Lung (tissue), 11 donors: ENCODE measurements at regions not wholly inside any gene's neighbourhood (a gene's known extent, or its start where the extent isn't known, plus 50 kb on each side); places are given as distances from the start of the nearest gene placed in this dataset.
A peak's percentile ranks its signal among the peaks of the same experiment; 100 is the strongest.

Experiments
- ATAC-seq: fragments of 200-7000 bp; cut with Tn5 transposase; one replicate; pipeline ENCODE4 v1.9.1; 2020; ENCODE audit warnings: moderate number of reproducible peaks; ENCODE audit not compliant: insufficient read depth, low FRiP score
- DNase-seq, 3 donors: peaks; one replicate each; pipeline ENCODE4 v3.0.0-alpha.2; 2013 to 2017
- H3K27ac ChIP-seq, 2 donors: one replicate each; pipeline ENCODE4 v1.5.1; 2013; ENCODE audit warnings: mild to moderate bottlenecking in 2 of 2, moderate library complexity in 2 of 2, control low read depth in 1 of 2, inconsistent platforms in 1 of 2, low read depth in 1 of 2, low read length in 1 of 2
- H3K27me3 ChIP-seq, 3 donors: one replicate each; pipeline ENCODE4 v1.5.1; 2013; ENCODE audit warnings: low read length in 2 of 3; ENCODE audit not compliant: control insufficient read depth in 3 of 3, insufficient read depth in 3 of 3
- H3K36me3 ChIP-seq, 4 donors: one replicate each; pipeline ENCODE4 v1.5.1; 2013; ENCODE audit warnings: low read length in 4 of 4, mild to moderate bottlenecking in 1 of 4, moderate library complexity in 1 of 4; ENCODE audit not compliant: control insufficient read depth in 4 of 4, insufficient read depth in 4 of 4
- H3K4me1 ChIP-seq, 5 donors: one replicate each; pipeline ENCODE4 v1.5.1; 2013; ENCODE audit warnings: low read length in 5 of 5, mild to moderate bottlenecking in 2 of 5, moderate library complexity in 1 of 5; ENCODE audit not compliant: control insufficient read depth in 5 of 5, insufficient read depth in 5 of 5
- H3K4me3 ChIP-seq: one replicate; pipeline ENCODE4 v1.5.1; 2013; ENCODE audit warnings: mild to moderate bottlenecking, control low read depth, moderate library complexity
- H3K9ac ChIP-seq, 2 donors: one replicate each; pipeline ENCODE4 v1.5.1; 2013; ENCODE audit warnings: low read length in 2 of 2, control low read depth in 1 of 2; ENCODE audit not compliant: insufficient read depth in 1 of 2
- H3K9me3 ChIP-seq, 4 donors: one replicate each; pipeline ENCODE4 v1.5.1; 2013; ENCODE audit warnings: low read length in 3 of 4, mild to moderate bottlenecking in 1 of 4, moderate library complexity in 1 of 4; ENCODE audit not compliant: control insufficient read depth in 4 of 4, insufficient read depth in 3 of 4
- CTCF ChIP-seq: IDR thresholded peaks from 2 replicates; pipeline ENCODE4 v1.5.1; 2012; ENCODE audit warnings: mild to moderate bottlenecking; ENCODE audit errors: control extremely low read depth, extremely low read depth
- WGBS, 2 donors: extraction: QIAGEN DNeasy Blood & Tissue Kit; methylation state at CpG; one replicate each; pipeline ENCODE4 v1.1.7; 2013; 5-methylcytosine and 5-hydroxymethylcytosine counted together
- donor health status: control.
- donor health status: control.
- donor health status: Bipolar disorder and iron deficiency.
- donor health status: healthy.
- donor health status: DM: yes; HTN: yes; CAD: no.

GRCh38 chr4:154953691-154954090 is 172.6 kb downstream of the RBM46 start:
- Histone ChIP-seq H3K9me3 (no peaks in the 10 kb centered on the region), H3K27ac (no peak overlapping the region), H3K9ac (no peak overlapping the region), H3K4me3 (no peak overlapping the region), H3K4me1 (no peaks in the 10 kb centered on the region), H3K27me3 (no peaks in the 10 kb centered on the region), H3K36me3 (no peaks in the 10 kb centered on the region)
- no peak for TF ChIP-seq CTCF
- DNase-seq = no peak
- ATAC-seq = no peak

- no peak for ATAC-seq
- Histone ChIP-seq H3K9me3 (no peaks in the 10 kb centered on the region), H3K4me1 (peaks cover 0 to 3% (median 0%) of the 10 kb centered on the region in 5 donors), H3K27ac (no peak overlapping the region), H3K27me3 (no peaks in the 10 kb centered on the region), H3K4me3 (no peak overlapping the region), H3K36me3 (no peaks in the 10 kb centered on the region), H3K9ac (no peak overlapping the region)
- DNase-seq = no peak
- WGBS, 2 donors = 84 to 89% methylated on average over 2 of the region's 2 CpGs
- TF ChIP-seq CTCF = no peak
Measured at GRCh38 chr4:154954117-154954516, 173.0 kb downstream of the RBM46 start.

GRCh38 chr4:154958121-154958520 is 177.0 kb downstream of the RBM46 start:
- no peak for TF ChIP-seq CTCF
- Histone ChIP-seq H3K4me3 (no peak overlapping the region), H3K4me1 (peaks cover 0 to 6% (median 0%) of the 10 kb centered on the region in 5 donors), H3K9me3 (no peaks in the 10 kb centered on the region), H3K36me3 (no peaks in the 10 kb centered on the region), H3K27ac (no peak overlapping the region), H3K27me3 (no peaks in the 10 kb centered on the region), H3K9ac (no peak overlapping the region)
- no peak for ATAC-seq
- DNase-seq = no peak

DNA sequence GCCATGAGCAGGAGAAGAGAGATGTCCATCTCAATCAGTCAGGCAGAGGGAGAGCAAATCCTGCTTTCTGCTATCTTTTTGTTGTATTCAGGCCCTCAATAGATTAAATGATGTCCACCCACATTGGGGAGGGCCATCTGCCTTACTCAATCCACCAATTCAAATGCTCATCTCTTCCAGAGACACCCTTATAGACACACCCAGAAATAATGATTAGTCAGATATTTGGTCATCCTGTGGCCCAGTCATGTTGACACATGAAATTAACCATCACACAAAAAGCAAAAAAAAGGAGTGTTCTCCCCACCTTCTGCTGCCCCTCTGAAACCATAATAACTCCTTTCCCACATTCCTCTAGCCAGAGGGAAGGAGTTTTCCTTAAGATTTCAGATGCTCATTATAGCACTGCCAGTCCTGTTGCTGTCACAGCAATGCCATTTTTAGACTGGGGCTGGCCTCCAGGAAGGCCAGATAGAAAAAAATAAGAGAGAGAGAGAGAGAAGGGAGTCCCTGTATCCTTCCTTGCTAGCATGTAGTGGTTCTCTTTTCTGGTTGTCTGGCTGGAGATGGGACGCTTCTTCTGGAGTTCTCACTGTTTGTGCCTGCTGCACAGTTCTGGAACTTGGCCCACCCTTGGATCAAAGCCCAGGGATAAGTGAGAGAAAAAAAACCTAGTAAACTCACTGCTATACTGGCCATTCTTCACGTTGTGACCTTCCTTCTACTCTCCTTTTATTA is 177.7 kb downstream of the RBM46 start:
- TF ChIP-seq CTCF = no peak
- ATAC-seq (no peak), DNase-seq (peak; percentile 81 to 93 (median 89))
- no peaks in the 10 kb centered on the region for H3K36me3 ChIP-seq
- H3K27me3 ChIP-seq = no peaks in the 10 kb centered on the region
- no peak overlapping the region for H3K9ac ChIP-seq
- H3K27ac ChIP-seq = no peak overlapping the region
- 31 to 52% methylated on average over 2 of the region's 2 CpGs for WGBS, 2 donors
- H3K9me3 ChIP-seq = peaks cover 0 to 1% (median 0%) of the 10 kb centered on the region in 4 donors
- H3K4me3 ChIP-seq = no peak overlapping the region
- H3K4me1 ChIP-seq = peaks cover 0 to 6% (median 0%) of the 10 kb centered on the region in 5 donors
